HL-60 (cell line): ENCODE measurements at regions not wholly inside any gene's neighbourhood (a gene's known extent, or its start where the extent isn't known, plus 50 kb on each side); places are given as distances from the start of the nearest gene placed in this dataset.

ENCODE experiments used
- DNase-seq, 2 experiments: peaks; one replicate each; pipeline ENCODE4 v3.0.0-alpha.2; 2010 to 2020; ENCODE audit warnings: low read depth in 1 of 2, low spot score in 1 of 2
- H3K27ac ChIP-seq: fragments of 250-450 bp; sonication (Bioruptor Pico); replicated peaks from 2 replicates; pipeline ENCODE4 v1.5.1; 2020; ENCODE audit warnings: mild to moderate bottlenecking, moderate library complexity
- H3K27me3 ChIP-seq: fragments of 250-450 bp; sonication (Bioruptor Pico); 2 replicates; pipeline ENCODE4 v1.5.1; 2021; ENCODE audit warnings: mild to moderate bottlenecking, moderate library complexity; ENCODE audit not compliant: insufficient read depth, poor library complexity, severe bottlenecking
- H3K4me3 ChIP-seq: replicated peaks from 2 replicates; pipeline ENCODE4 v1.5.1; 2011; ENCODE audit warnings: mild to moderate bottlenecking, control low read depth, low read length; ENCODE audit not compliant: insufficient read depth
- GABPA ChIP-seq: IDR thresholded peaks from 2 replicates; pipeline ENCODE4 v1.6.1; 2012; ENCODE audit warnings: low read depth
- POLR2AphosphoS5 ChIP-seq: IDR thresholded peaks from 2 replicates; pipeline ENCODE4 v1.6.1; 2012; ENCODE audit warnings: low read depth
- SPI1 ChIP-seq: IDR thresholded peaks from 2 replicates; pipeline ENCODE4 v1.6.1; 2012; ENCODE audit warnings: low read depth, mild to moderate bottlenecking, borderline replicate concordance
- TF ChIP-seq, protein P1 (sequence below): IDR thresholded peaks from 2 replicates; pipeline ENCODE4 v1.6.1; 2012; ENCODE audit warnings: low read depth; ENCODE audit not compliant: insufficient replicate concordance
- TF ChIP-seq, protein P2 (sequence below): IDR thresholded peaks from one replicate; pipeline ENCODE4 v1.5.1; 2011; ENCODE audit warnings: low read length, control low read depth, inconsistent platforms; ENCODE audit not compliant: insufficient read depth

DNA sequence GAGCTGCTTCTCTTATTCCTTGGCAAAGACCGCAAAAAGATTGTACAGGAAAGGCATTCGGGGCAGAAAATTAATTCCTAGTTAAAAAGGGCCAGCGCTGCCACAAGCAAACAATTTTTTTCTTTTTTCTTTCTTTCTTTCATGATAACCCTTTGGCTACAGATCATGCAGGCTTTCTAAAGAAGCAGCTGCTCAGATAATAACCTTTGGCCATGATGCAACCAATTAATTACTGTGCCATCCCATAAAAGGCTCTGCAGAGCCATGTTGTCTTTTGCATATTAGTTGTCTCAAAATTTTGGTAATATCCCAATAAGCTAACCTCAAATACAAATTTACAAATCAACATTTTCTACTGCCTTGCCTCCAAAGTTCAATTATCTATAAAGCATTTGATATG lies 758.4 kb upstream of the SEMA6A start:
- no peak for TF ChIP-seq SPI1
- no peak for TF ChIP-seq GABPA
- TF ChIP-seq, protein P1, sequence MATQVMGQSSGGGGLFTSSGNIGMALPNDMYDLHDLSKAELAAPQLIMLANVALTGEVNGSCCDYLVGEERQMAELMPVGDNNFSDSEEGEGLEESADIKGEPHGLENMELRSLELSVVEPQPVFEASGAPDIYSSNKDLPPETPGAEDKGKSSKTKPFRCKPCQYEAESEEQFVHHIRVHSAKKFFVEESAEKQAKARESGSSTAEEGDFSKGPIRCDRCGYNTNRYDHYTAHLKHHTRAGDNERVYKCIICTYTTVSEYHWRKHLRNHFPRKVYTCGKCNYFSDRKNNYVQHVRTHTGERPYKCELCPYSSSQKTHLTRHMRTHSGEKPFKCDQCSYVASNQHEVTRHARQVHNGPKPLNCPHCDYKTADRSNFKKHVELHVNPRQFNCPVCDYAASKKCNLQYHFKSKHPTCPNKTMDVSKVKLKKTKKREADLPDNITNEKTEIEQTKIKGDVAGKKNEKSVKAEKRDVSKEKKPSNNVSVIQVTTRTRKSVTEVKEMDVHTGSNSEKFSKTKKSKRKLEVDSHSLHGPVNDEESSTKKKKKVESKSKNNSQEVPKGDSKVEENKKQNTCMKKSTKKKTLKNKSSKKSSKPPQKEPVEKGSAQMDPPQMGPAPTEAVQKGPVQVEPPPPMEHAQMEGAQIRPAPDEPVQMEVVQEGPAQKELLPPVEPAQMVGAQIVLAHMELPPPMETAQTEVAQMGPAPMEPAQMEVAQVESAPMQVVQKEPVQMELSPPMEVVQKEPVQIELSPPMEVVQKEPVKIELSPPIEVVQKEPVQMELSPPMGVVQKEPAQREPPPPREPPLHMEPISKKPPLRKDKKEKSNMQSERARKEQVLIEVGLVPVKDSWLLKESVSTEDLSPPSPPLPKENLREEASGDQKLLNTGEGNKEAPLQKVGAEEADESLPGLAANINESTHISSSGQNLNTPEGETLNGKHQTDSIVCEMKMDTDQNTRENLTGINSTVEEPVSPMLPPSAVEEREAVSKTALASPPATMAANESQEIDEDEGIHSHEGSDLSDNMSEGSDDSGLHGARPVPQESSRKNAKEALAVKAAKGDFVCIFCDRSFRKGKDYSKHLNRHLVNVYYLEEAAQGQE = no peak
- no peak for TF ChIP-seq POLR2AphosphoS5
- TF ChIP-seq, protein P2, sequence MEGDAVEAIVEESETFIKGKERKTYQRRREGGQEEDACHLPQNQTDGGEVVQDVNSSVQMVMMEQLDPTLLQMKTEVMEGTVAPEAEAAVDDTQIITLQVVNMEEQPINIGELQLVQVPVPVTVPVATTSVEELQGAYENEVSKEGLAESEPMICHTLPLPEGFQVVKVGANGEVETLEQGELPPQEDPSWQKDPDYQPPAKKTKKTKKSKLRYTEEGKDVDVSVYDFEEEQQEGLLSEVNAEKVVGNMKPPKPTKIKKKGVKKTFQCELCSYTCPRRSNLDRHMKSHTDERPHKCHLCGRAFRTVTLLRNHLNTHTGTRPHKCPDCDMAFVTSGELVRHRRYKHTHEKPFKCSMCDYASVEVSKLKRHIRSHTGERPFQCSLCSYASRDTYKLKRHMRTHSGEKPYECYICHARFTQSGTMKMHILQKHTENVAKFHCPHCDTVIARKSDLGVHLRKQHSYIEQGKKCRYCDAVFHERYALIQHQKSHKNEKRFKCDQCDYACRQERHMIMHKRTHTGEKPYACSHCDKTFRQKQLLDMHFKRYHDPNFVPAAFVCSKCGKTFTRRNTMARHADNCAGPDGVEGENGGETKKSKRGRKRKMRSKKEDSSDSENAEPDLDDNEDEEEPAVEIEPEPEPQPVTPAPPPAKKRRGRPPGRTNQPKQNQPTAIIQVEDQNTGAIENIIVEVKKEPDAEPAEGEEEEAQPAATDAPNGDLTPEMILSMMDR = no peak

DNA sequence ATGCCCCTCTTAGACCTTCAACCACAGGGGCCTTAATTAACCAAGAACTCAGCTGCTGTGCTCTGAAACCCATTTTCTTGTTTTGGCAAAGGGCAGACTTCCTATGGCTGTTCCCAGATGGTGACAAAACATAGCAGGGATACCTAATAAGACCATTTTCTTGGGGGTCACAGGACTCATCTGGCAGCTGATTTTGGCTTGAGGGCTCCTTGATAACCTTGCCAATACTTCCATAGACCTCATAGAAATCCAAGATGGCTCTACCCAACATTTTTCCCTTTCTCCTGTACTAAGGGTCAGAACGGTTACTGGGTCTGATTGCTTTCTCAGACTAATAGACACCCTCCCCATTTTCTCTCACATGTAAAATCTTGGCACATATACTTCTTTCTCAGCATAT lies 757.7 kb upstream of the SEMA6A start:
- no peaks in the 10 kb centered on the region for H3K27me3 ChIP-seq
- TF ChIP-seq, protein P1 = no peak
- TF ChIP-seq, protein P2 = no peak
- TF ChIP-seq GABPA (no peak), POLR2AphosphoS5 (no peak), SPI1 (no peak)
- no peak for DNase-seq
- H3K4me3 ChIP-seq = no peak overlapping the region
- H3K27ac ChIP-seq = no peak overlapping the region

More for the DNA sequence above, 758.4 kb upstream of the SEMA6A start:
- no peak overlapping the region for H3K27ac ChIP-seq
- no peak for DNase-seq
- H3K4me3 ChIP-seq = no peak overlapping the region
- H3K27me3 ChIP-seq = no peaks in the 10 kb centered on the region

GRCh38 chr5:117327511-117327910 lies 752.9 kb upstream of the SEMA6A start:
- Histone ChIP-seq H3K27me3 (no peaks in the 10 kb centered on the region), H3K27ac (no peak overlapping the region), H3K4me3 (no peak overlapping the region)
- DNase-seq = no peak
- TF ChIP-seq POLR2AphosphoS5 (no peak), SPI1 (no peak), GABPA (no peak)
- TF ChIP-seq, protein P2 = no peak
- TF ChIP-seq, protein P1 = no peak
